Fibroblast of skin of scalp (primary cell): ENCODE measurements at regions not wholly inside any gene's neighbourhood (a gene's known extent, or its start where the extent isn't known, plus 50 kb on each side); places are given as distances from the start of the nearest gene placed in this dataset.
A peak's percentile ranks its signal among the peaks of the same experiment; 100 is the strongest.

Experiments
- DNase-seq: peaks from one replicate; pipeline ENCODE4 v3.0.0-alpha.2; 2013

GRCh38 chr6:51323056-51323455, 504.4 kb downstream of the TFAP2B start:
- DNase-seq, result no peak

- DNase-seq, result no peak
Observed at GRCh38 chr6:51330971-51331370, 512.3 kb downstream of the TFAP2B start.

GRCh38 chr6:51335543-51335942, 516.9 kb downstream of the TFAP2B start:
- no peak for DNase-seq

GRCh38 chr6:51336185-51336584, 517.5 kb downstream of the TFAP2B start:
- no peak for DNase-seq

GRCh38 chr6:51337277-51337676, 518.6 kb downstream of the TFAP2B start:
- no peak for DNase-seq

- no peak for DNase-seq
Observed at GRCh38 chr6:51339108-51339507, 520.4 kb downstream of the TFAP2B start.

- no peak for DNase-seq
Observed at GRCh38 chr6:51339728-51340127, 521.1 kb downstream of the TFAP2B start.

- DNase-seq, result no peak
Observed at GRCh38 chr6:51342393-51342792, 523.7 kb downstream of the TFAP2B start.

GRCh38 chr6:51349857-51350256, 531.2 kb downstream of the TFAP2B start:
- no peak for DNase-seq

- DNase-seq, result peak; percentile 27
Observed at GRCh38 chr6:51350308-51350904, 531.7 kb downstream of the TFAP2B start.

- no peak for DNase-seq
Observed at GRCh38 chr6:51352506-51353029, 533.9 kb downstream of the TFAP2B start.

GRCh38 chr6:51360287-51360686, 541.6 kb downstream of the TFAP2B start:
- no peak for DNase-seq

- no peak for DNase-seq
Observed at GRCh38 chr6:51365566-51365965, 546.9 kb downstream of the TFAP2B start.

GRCh38 chr6:51369485-51369884, 550.8 kb downstream of the TFAP2B start:
- DNase-seq, result no peak

- DNase-seq, result no peak
Observed at GRCh38 chr6:51382847-51383246, 564.2 kb downstream of the TFAP2B start.

GRCh38 chr6:51384736-51385135, 566.1 kb downstream of the TFAP2B start:
- DNase-seq, result no peak

- DNase-seq, result no peak
Observed at GRCh38 chr6:51386347-51386836, 567.7 kb downstream of the TFAP2B start.

- DNase-seq, result no peak
Observed at GRCh38 chr6:51387907-51388306, 569.2 kb downstream of the TFAP2B start.

GRCh38 chr6:51394061-51394460, 575.4 kb downstream of the TFAP2B start:
- no peak for DNase-seq

GRCh38 chr6:51396583-51396982, 577.9 kb downstream of the TFAP2B start:
- no peak for DNase-seq

- no peak for DNase-seq
Observed at GRCh38 chr6:51398064-51398705, 579.5 kb downstream of the TFAP2B start.

- no peak for DNase-seq
Observed at GRCh38 chr6:51398793-51399192, 580.1 kb downstream of the TFAP2B start.

GRCh38 chr6:51410453-51410852, 591.8 kb downstream of the TFAP2B start:
- no peak for DNase-seq

GRCh38 chr6:51411496-51412125, 592.9 kb downstream of the TFAP2B start:
- no peak for DNase-seq
